H9 (cell line): ENCODE measurements at regions not wholly inside any gene's neighbourhood (a gene's known extent, or its start where the extent isn't known, plus 50 kb on each side); places are given as distances from the start of the nearest gene placed in this dataset.

ENCODE experiments used
- DNase-seq: peaks from one replicate; pipeline ENCODE4 v3.0.0-alpha.2; 2017
- H2AFZ ChIP-seq: one replicate; pipeline ENCODE4 v1.6.1; 2013; ENCODE audit warnings: mild to moderate bottlenecking, low read length, control low read depth, moderate library complexity
- H2AK5ac ChIP-seq: 2 replicates; pipeline ENCODE4 v1.6.1; 2013; ENCODE audit warnings: low read length, control low read depth, mixed read lengths; ENCODE audit not compliant: insufficient read length
- H2BK120ac ChIP-seq: one replicate; pipeline ENCODE4 v1.6.1; 2013; ENCODE audit warnings: low read depth, mild to moderate bottlenecking, low read length, control low read depth, inconsistent platforms; ENCODE audit not compliant: poor library complexity, severe bottlenecking
- H2BK12ac ChIP-seq: 2 replicates; pipeline ENCODE4 v1.6.1; 2013; ENCODE audit warnings: low read length, control low read depth, mixed read lengths, low read depth; ENCODE audit not compliant: insufficient read length
- H2BK15ac ChIP-seq: 2 replicates; pipeline ENCODE4 v1.6.1; 2013; ENCODE audit warnings: low read depth, low read length, control low read depth
- H2BK20ac ChIP-seq: one replicate; pipeline ENCODE4 v1.6.1; 2013; ENCODE audit warnings: low read depth, mild to moderate bottlenecking, low read length, control low read depth, inconsistent platforms; ENCODE audit not compliant: poor library complexity, severe bottlenecking
- H2BK5ac ChIP-seq: 2 replicates; pipeline ENCODE4 v1.6.1; 2013; ENCODE audit warnings: low read length, control low read depth, mixed read lengths; ENCODE audit not compliant: insufficient read length
- H3K14ac ChIP-seq: 2 replicates; pipeline ENCODE4 v1.6.1; 2013; ENCODE audit warnings: low read length, control low read depth; ENCODE audit not compliant: insufficient read depth
- H3K18ac ChIP-seq: 2 replicates; pipeline ENCODE4 v1.6.1; 2013; ENCODE audit warnings: low read depth, mild to moderate bottlenecking, mixed read lengths, low read length, control low read depth; ENCODE audit not compliant: insufficient read length
- H3K23ac ChIP-seq: 2 replicates; pipeline ENCODE4 v1.6.1; 2013; ENCODE audit warnings: low read length, control low read depth, mixed read lengths, low read depth; ENCODE audit not compliant: insufficient read length
- H3K23me2 ChIP-seq: 2 replicates; pipeline ENCODE4 v1.6.1; 2013; ENCODE audit warnings: low read depth, mild to moderate bottlenecking, mixed read lengths, low read length, control low read depth; ENCODE audit not compliant: insufficient read length, poor library complexity, severe bottlenecking
- H3K27ac ChIP-seq: 2 replicates; pipeline ENCODE4 v1.5.1; 2013; ENCODE audit warnings: low read length, control low read depth, mixed read lengths, low read depth; ENCODE audit not compliant: insufficient read length
- H3K27me3 ChIP-seq: 2 replicates; pipeline ENCODE4 v1.6.1; 2013; ENCODE audit warnings: low read length, control low read depth, inconsistent platforms; ENCODE audit not compliant: insufficient read depth
- H3K4ac ChIP-seq: 2 replicates; pipeline ENCODE4 v1.6.1; 2013; ENCODE audit warnings: low read depth, mild to moderate bottlenecking, control low read depth, inconsistent platforms, low read length, moderate library complexity
- H3K4me1 ChIP-seq: 2 replicates; pipeline ENCODE4 v1.6.1; 2013; ENCODE audit warnings: low read length, control low read depth, inconsistent platforms; ENCODE audit not compliant: insufficient read depth
- H3K4me2 ChIP-seq: 2 replicates; pipeline ENCODE4 v1.6.1; 2013; ENCODE audit warnings: low read length, control low read depth, mixed read lengths; ENCODE audit not compliant: insufficient read length, insufficient read depth
- H3K56ac ChIP-seq: 2 replicates; pipeline ENCODE4 v1.6.1; 2013; ENCODE audit warnings: low read depth, mild to moderate bottlenecking, mixed read lengths, low read length, control low read depth; ENCODE audit not compliant: insufficient read length
- H3K79me1 ChIP-seq: 2 replicates; pipeline ENCODE4 v1.6.1; 2013; ENCODE audit warnings: low read depth, mild to moderate bottlenecking, moderate library complexity, low read length, control low read depth, inconsistent platforms; ENCODE audit not compliant: insufficient read depth, poor library complexity, severe bottlenecking
- H3K79me2 ChIP-seq: 2 replicates; pipeline ENCODE4 v1.6.1; 2013; ENCODE audit warnings: low read length, control low read depth, inconsistent platforms; ENCODE audit not compliant: insufficient read depth
- H3K9ac ChIP-seq: 2 replicates; pipeline ENCODE4 v1.6.1; 2013; ENCODE audit warnings: low read length, control low read depth, mixed read lengths; ENCODE audit not compliant: insufficient read length; ENCODE audit errors: extremely low read depth
- H3K9me3 ChIP-seq: one replicate; pipeline ENCODE4 v1.6.1; 2013; ENCODE audit warnings: low read depth, low read length, inconsistent platforms; ENCODE audit not compliant: control insufficient read depth
- H3T11ph ChIP-seq: one replicate; pipeline ENCODE4 v1.6.1; 2013; ENCODE audit warnings: mild to moderate bottlenecking, low read length, control low read depth, inconsistent platforms
- H4K20me1 ChIP-seq: one replicate; pipeline ENCODE4 v1.6.1; 2013; ENCODE audit not compliant: control insufficient read depth, insufficient read length, insufficient read depth
- H4K5ac ChIP-seq: 2 replicates; pipeline ENCODE4 v1.6.1; 2013; ENCODE audit warnings: low read depth, mild to moderate bottlenecking, mixed read lengths, low read length, control low read depth; ENCODE audit not compliant: insufficient read length
- H4K8ac ChIP-seq: replicated peaks from 2 replicates; pipeline ENCODE4 v1.6.1; 2013; ENCODE audit warnings: low read length, control low read depth, mixed read lengths, low read depth; ENCODE audit not compliant: insufficient read length
- H4K91ac ChIP-seq: 2 replicates; pipeline ENCODE4 v1.6.1; 2013; ENCODE audit warnings: low read depth, mild to moderate bottlenecking, moderate library complexity, mixed read lengths, low read length, control low read depth; ENCODE audit not compliant: insufficient read length
- H3K27ac Mint-ChIP-seq, 3 experiments: 2 replicates in 2 of 3; 3 replicates in 1 of 3; pipeline ENCODE4 v1.8.0; 2020 to 2021; ENCODE audit warnings: mixed read lengths in 3 of 3, mild to moderate bottlenecking in 1 of 3, moderate library complexity in 1 of 3
- H3K27me3 Mint-ChIP-seq: 2 replicates; pipeline ENCODE4 v1.8.0; 2021; ENCODE audit warnings: low read depth, mild to moderate bottlenecking, moderate library complexity, mixed read lengths
- H3K36me3 Mint-ChIP-seq, 3 experiments: 2 replicates in 2 of 3; 3 replicates in 1 of 3; pipeline ENCODE4 v1.8.0; 2020 to 2021; ENCODE audit warnings: low read depth in 3 of 3, mixed read lengths in 3 of 3; ENCODE audit not compliant: insufficient read depth in 1 of 3
- H3K4me1 Mint-ChIP-seq, 2 experiments: 2 replicates each; pipeline ENCODE4 v1.8.0; 2020; ENCODE audit warnings: mixed read lengths in 2 of 2
- H3K4me3 Mint-ChIP-seq, 2 experiments: 2 replicates in 1 of 2; 3 replicates in 1 of 2; pipeline ENCODE4 v1.8.0; 2020 to 2021; ENCODE audit warnings: mild to moderate bottlenecking in 2 of 2, mixed read lengths in 2 of 2, moderate library complexity in 1 of 2
- H3K9me3 Mint-ChIP-seq, 2 experiments: 2 replicates in 1 of 2; 3 replicates in 1 of 2; pipeline ENCODE4 v1.8.0; 2020; ENCODE audit warnings: mild to moderate bottlenecking in 2 of 2, mixed read lengths in 2 of 2, moderate library complexity in 1 of 2
- CTCF ChIP-seq: fragments of 200-600 bp; sonication (generic); conservative IDR thresholded peaks from 3 replicates; pipeline ENCODE4 v1.8.0; 2021; ENCODE audit warnings: antibody characterized with exemption, mild to moderate bottlenecking
- WGBS: extraction: QIAGEN DNeasy Blood & Tissue Kit; methylation state at CpG from one replicate; pipeline ENCODE4 v1.1.7; 2013; ENCODE audit warnings: missing lambda C conversion rate, low lambda C conversion rate, mixed read lengths; ENCODE audit not compliant: insufficient read length; ENCODE audit errors: extremely low coverage; 5-methylcytosine and 5-hydroxymethylcytosine counted together

- H3K9ac ChIP-seq: no peak overlapping the region
- H3K79me1 ChIP-seq: no peaks in the 10 kb centered on the region
- DNase-seq: no peak
- no peak overlapping the region for H2BK20ac ChIP-seq
- H2BK15ac ChIP-seq: no peak overlapping the region
- H3K23me2 ChIP-seq: no peaks in the 10 kb centered on the region
- H3K27me3 ChIP-seq: no peaks in the 10 kb centered on the region
- no peak overlapping the region for H2AK5ac ChIP-seq
- no peak overlapping the region for H4K91ac ChIP-seq
- no peak overlapping the region for H2BK5ac ChIP-seq
- H3K56ac ChIP-seq: no peak overlapping the region
- no peak overlapping the region for H3K18ac ChIP-seq
- no peak for TF ChIP-seq CTCF
- H3K36me3 Mint-ChIP-seq: no peaks in the 10 kb centered on the region
- no peaks in the 10 kb centered on the region for H4K20me1 ChIP-seq
- H3K14ac ChIP-seq: no peak overlapping the region
- H3K4me1 Mint-ChIP-seq: peaks cover 4% of the 10 kb centered on the region in 2 experiments
- H3K23ac ChIP-seq: no peak overlapping the region
- WGBS: no CpG with 5 or more reads among the region's 1 CpG
- H3K9me3 ChIP-seq: no peaks in the 10 kb centered on the region
- H2BK120ac ChIP-seq: no peak overlapping the region
- H3K4me1 ChIP-seq: no peaks in the 10 kb centered on the region
- H3T11ph ChIP-seq: no peak overlapping the region
- no peak overlapping the region for H3K4me2 ChIP-seq
- no peak overlapping the region for H3K27ac ChIP-seq
- no peaks in the 10 kb centered on the region for H3K79me2 ChIP-seq
- H3K9me3 Mint-ChIP-seq: no peaks in the 10 kb centered on the region
- no peak overlapping the region for H3K4ac ChIP-seq
- H3K27me3 Mint-ChIP-seq: peaks cover 8% of the 10 kb centered on the region
- no peak overlapping the region for H2BK12ac ChIP-seq
- H4K8ac ChIP-seq: no peak overlapping the region
- no peak overlapping the region for H3K4me3 Mint-ChIP-seq
- no peak overlapping the region for H4K5ac ChIP-seq
- H3K27ac Mint-ChIP-seq: no peak overlapping the region; a peak in 1 of 7 replicates
- H2AFZ ChIP-seq: no peak overlapping the region
Measured at GRCh38 chr17:37841232-37841631, 83.0 kb upstream of the TBC1D3K start.
